Ishikawa (cell line): ENCODE measurements at regions not wholly inside any gene's neighbourhood (a gene's known extent, or its start where the extent isn't known, plus 50 kb on each side); places are given as distances from the start of the nearest gene placed in this dataset.

Experiments used
- EP300 ChIP-seq: IDR thresholded peaks from 2 replicates; pipeline ENCODE4 v1.6.1; 2012; ENCODE audit warnings: borderline replicate concordance
- TF ChIP-seq, protein P1 (sequence below): IDR thresholded peaks from 2 replicates; pipeline ENCODE4 v1.6.1; 2012

DNA sequence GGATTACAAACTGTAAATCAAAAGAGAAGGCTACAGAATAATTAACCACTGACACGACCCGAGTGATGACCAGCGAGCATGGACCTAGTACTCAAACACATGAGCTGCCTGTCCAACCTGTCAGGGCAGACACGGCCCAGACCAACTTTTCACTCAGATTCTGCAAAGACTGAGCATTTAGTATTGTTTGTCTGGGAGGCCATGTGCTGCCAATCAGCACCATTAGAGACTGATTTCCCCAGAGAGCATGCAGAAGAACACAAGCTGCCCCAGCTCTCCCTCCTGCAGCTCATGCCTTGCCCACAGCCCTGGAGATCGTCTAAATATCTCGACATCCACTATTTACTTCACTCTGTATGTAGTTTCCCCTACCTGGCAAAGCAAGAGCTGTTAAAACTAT lies 172.6 kb upstream of the INHBA start:
- TF ChIP-seq, protein P1, sequence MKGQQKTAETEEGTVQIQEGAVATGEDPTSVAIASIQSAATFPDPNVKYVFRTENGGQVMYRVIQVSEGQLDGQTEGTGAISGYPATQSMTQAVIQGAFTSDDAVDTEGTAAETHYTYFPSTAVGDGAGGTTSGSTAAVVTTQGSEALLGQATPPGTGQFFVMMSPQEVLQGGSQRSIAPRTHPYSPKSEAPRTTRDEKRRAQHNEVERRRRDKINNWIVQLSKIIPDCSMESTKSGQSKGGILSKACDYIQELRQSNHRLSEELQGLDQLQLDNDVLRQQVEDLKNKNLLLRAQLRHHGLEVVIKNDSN, result no peak
- no peak for TF ChIP-seq EP300
